GM19025 (cell line): ENCODE measurements at regions not wholly inside any gene's neighbourhood (a gene's known extent, or its start where the extent isn't known, plus 50 kb on each side); places are given as distances from the start of the nearest gene placed in this dataset.

Experiments
- ATAC-seq: cut with Tn5 transposase; IDR thresholded peaks from one replicate; pipeline ENCODE4 v1.9.1; 2021; ENCODE audit warnings: mild to moderate bottlenecking, low read depth, moderate library complexity; ENCODE audit not compliant: unreplicated experiment

DNA sequence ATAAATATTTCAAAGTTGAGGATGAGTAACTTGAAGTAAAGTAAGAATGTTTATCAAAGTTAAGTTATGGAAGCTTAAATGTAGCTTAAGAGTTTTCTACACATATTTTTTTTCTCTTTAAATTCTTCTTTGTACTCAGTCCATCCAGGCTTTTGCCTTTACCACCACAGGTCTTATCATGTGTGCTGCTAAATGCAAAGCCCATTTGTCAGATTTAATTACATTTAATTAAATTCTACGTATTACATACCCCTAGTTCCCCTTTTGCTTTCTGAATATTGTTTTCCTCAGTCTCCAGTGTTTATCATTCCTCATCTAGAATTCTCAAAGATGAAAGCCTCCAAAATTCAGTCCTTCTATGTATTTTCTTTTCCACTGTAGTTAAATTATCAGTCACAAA is 1841.9 kb downstream of the EFNA5 start:
- no peak for ATAC-seq

DNA sequence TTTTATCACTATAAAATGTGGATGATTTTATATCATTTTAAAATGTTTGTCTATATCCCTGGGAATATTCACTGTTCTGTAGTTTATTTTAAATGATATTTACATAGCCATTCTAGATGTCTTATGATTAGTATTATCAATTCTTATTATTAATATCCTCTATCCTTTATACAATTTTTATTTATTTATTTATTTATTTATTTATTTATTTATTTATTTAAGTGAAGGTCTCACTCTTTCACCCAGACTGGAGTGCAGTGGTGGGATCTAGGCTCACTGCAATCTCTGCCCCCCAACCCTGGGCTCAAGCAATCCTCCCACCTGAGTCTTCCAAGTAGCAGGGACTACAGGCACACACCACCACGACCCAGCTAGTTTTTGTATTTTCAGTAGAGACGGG is 1848.9 kb downstream of the EFNA5 start:
- no peak for ATAC-seq

DNA sequence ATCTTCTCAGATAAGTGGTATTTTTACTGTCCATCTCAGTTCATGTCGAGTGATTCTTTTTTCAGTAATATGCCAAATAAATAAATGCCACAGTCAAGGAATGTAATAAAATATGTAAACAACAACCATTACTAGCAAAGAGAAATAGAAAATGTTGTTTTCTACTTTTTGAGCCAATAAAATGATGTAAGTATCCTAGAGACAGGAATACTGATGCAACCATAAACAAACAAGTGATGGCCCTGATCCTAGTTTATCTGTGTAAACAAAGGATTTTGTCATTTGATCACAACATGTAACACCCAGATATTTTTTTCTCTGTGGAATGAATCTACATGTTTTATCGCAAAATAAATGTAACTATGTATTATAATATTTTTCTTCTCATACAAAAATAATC is 1852.8 kb downstream of the EFNA5 start:
- no peak for ATAC-seq

DNA sequence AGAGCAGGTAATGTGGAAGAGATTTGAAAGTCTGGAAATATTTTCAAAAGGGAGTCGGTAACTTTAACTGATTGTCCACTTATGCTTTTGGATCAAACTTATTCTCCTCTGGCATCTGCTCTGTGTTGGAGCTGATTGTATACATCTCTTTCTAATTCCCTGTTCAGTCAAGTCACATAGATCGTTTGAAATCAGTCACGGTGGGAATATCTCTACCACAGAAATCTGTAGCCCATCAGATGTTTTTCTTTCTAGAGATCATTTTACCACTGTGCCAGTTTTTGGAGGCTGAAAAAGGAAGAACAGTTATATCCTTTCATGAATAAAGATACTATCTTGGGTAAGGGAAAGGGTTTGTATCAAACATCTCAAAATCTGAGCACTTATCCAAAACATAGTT is 1853.3 kb downstream of the EFNA5 start:
- no peak for ATAC-seq

DNA sequence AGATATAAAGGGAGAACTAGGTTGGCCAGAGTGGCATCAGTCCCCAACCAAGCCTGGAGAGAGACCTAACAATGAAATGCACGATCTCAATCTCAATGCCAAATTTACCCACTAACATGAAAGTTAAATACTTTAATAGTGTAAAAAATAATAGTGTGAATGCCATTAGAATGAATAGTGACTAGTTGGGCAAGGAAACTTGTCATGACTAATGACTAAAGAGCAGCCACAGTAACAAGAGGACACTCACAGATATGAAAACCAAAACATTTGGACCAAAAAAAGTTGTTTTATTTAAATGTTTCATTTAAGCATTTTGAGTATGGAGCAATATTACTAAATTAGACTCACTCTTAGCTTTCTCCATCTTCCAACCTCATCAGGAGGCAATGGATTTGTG is 1853.8 kb downstream of the EFNA5 start:
- ATAC-seq: no peak

DNA sequence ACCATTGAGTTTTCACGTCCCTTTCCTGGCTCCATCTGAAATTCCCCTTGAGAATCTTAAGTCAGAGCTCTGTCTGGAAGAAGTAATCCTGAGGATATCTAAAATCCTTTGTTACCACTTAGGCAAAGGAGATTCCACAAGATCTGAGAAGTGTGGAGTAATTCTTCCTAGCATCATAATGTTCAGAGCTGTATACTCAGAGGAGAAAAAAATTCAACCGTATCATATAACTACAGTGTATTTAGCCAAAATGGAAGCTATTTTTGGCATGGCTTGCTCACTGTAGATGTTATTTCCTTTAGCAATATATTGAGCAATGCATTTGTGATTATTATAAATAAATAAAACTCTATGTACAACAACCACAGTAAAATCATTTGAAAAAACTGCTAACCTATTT is 1858.4 kb downstream of the EFNA5 start:
- ATAC-seq: no peak

DNA sequence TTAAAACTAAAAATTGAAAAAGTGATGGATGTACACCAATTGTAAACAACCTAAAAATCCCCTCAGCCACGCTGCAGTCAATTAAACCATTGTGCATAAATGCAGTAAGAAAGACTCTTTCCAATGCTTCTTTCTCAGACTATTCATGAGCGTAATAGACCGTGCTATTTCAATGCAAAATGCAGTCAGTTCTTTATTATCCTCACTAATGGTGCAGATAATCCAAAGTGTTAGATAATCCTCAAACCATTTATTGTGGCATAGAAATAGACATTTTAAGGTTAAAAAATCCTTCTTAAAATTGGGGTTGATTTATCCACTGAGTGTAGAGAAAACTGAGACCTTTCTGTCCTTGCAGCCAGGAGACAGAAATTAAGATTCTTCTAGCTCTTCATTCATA is 1862.8 kb downstream of the EFNA5 start:
- no peak for ATAC-seq

DNA sequence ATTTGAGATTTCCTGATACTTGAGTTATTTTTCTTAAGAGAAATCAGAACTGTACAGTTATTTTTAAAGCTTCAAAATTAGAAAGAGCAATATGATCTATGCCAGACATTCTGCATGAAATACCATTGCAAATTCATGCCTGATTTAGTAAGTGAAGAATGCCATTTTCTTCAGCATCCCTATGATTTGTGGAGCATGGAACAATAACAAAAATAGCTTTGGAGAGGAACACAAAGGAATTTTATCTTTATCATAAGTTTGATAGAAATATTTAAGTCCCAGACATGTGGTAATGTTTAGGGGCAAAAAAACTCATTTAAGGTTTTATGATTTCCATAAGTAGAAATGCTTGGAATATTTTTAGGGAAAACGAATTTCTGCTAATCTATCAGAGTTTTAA is 1863.4 kb downstream of the EFNA5 start:
- no peak for ATAC-seq

DNA sequence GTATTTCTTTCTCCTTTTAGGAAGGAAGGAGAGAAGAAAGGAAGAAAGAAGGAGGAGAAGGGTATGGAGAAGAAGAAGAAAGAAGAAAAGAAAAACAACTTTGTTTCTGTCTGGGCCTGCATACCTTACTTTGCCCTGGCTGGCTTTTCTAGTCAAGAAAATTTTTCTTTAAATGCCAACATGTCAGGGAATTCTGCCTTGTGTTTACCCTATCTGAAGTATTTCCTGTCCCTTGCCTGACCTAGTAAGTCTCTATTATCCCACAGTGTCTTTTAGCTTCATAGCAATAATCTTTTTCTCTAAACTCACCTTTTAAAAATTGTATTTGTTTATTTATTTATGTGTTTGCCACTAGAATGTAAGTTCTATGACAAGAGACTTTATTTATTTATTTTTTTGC is 1864.1 kb downstream of the EFNA5 start:
- no peak for ATAC-seq

DNA sequence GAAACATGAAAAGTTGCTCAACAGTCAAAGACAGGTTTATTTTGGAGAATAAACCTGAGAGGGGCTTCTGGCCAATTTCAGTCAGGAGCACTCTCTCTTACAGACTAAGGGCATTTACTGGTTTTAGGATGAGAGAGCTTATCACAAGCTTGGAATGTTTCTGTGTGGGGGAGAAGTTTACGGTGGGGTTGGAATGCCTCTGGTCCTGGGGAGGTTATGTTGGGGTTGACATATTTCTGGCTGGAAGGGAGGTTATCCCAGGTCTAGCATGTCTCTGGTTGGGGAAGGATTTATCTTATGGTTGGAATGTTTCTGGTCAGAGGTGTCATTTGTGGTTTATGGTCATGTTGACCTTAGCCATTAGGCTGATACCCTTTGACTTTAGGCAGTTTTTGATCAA is 1867.3 kb downstream of the EFNA5 start:
- ATAC-seq: no peak

DNA sequence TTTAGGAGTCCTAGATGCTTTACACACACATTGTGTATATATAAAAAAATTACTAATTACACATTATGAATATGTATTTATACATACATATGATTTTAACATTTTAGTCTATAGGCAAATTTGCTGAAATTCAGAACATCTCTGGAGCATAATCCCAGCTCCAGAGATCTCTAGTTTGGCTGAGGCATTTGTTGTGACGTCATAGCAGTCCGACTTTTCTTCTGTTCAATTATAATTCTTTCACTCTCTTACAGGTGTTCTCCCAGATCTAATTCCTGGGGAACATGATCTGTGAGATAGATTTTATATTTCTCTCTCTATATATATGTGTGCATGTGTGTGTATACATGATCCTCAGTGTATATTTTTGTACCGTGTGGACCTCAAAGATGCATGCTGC is 1876.2 kb downstream of the EFNA5 start:
- ATAC-seq: no peak

DNA sequence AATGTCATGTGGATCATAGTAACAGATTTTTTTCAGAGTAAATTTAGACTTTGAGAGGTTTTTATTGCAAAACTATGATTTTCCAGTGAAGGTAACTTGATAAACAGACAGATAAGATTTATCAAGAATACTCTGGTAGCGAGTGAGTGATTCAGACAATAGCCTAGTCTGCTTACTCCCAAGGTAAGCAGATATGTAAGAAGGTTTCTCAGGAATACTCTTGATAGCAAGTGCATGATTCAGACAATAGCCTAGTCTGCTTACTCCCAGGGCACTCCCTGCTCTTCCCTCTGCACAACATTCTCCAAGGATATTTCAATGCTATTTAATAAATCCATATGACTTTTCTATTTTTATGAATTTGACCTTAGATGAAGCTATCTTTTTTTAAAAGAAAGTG is 1881.5 kb downstream of the EFNA5 start:
- no peak for ATAC-seq

DNA sequence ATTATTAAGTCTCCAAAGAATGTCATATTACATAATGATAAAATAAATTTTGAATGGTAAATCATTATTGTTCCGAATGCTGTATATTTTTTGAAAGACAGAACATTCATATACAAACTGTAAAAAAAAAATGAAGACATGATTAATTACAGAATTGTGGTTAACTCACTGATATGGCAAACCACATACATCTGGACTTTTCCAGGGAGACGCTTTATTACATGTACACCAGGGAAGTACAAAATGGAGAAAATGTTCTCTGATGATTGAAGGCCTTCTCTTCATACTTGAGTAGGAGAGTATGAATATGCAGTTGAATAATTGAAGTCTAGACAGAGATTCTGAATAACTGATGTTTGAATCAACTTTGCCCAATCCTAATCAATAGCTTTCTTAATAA is 1886.9 kb downstream of the EFNA5 start:
- no peak for ATAC-seq

DNA sequence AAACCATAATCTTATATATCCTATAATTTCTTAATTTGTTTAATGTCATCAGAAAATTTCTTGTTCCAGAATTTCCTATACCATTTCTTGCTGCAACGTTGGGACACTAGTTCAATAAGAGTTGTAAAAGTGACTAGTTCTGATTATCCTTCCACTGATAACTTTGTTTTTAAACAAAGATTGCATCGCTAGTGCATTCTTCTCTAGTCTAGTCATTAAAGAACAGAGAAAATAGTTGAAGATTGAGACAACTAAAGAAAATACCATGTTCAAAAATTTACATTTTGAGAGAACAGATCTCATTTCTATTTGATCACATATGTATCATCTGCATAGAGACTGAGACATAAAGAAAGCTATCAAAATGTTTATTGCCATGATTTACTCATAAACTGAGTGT is 1888.2 kb downstream of the EFNA5 start:
- ATAC-seq: no peak

DNA sequence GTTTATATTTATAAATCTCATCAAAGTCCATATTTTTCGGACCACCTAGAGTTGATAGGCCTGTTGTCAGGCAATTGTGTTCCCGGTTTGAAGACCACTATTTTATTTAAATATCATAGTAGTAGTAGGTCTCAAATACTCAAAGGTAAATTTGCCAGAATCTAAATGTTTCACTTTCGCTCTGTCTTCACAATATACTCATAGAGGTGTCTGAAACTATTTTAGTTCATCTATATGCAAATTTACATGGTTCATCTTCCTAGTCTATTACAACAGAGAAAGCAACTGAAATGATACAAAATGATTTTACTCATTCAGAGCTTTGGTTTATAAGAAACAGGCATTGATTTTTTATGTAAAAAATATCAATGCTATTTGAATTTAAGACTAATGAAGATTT is 1897.5 kb downstream of the EFNA5 start:
- no peak for ATAC-seq

DNA sequence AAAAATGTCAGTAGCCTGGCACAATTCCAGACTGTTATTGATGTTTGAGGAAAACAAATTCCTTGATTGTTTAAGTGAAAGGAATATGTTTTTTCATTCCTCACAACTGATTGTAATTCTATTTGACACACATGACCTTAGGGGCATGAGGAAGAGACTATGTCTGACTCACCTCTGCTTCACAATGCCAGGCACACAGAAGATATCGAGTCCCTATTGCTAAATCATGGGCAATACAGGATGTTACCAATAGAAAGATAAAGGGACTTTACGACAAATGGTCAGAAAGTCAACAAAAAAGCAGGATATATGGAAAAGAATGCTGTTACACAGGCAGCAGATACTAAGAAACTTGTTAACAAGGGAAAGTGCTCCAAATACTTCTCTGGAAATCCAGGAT is 1903.5 kb downstream of the EFNA5 start:
- ATAC-seq: no peak

DNA sequence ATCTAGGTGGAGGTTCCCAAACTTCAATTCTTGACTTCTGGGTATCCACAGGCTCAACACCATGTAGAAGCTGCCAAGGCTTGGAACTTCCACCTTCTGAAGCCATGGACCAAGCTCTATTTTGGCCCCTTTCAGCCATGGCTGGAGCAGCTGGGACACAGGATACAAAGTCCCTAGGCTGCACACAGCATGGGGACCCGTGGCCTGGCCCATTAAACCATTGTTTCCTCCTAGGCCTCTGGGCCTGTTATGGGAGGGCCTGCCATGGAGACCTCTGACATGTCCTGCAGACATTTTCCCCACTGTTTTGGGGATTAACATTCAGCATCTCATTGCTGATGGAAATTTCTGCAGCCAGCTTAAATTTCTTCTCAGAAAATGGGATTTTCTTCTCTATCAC is 1908.0 kb downstream of the EFNA5 start:
- ATAC-seq: no peak

DNA sequence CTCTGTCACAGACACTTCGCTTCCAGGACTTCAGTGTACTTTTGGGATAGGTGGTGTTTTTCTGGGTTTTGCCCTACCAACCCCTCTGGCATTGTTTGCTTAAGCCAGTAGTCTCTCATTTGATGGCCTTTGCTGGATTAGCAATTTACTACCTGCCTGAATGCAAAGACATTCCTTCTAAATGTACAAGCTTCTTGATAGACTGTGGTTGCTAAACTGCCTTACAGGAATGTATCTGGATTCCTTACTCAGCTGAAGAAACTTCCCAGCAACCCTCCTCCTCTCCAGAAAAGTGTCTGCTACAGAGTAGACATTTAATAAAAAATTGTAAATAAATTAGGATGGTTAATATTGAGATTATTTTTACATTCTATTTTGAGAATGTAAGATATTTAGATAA is 1916.7 kb downstream of the EFNA5 start:
- no peak for ATAC-seq

DNA sequence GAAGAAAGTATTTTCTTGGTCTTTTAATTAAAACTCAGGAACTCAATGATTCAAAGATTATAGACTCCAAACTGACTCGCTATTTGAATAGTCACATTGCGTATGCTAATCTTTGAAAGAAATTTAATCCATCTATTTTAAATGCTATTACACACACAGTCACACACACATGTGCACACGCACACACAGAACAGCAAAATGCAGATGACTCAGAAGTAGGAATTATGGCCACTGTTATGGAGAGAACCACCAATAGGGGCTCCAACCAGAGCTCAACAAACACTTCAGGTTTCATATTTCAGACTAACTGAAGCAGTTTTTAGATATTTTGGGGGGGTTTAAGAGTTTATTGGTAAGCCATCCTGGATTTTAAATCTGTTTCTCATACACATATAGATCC is 1917.9 kb downstream of the EFNA5 start:
- no peak for ATAC-seq

DNA sequence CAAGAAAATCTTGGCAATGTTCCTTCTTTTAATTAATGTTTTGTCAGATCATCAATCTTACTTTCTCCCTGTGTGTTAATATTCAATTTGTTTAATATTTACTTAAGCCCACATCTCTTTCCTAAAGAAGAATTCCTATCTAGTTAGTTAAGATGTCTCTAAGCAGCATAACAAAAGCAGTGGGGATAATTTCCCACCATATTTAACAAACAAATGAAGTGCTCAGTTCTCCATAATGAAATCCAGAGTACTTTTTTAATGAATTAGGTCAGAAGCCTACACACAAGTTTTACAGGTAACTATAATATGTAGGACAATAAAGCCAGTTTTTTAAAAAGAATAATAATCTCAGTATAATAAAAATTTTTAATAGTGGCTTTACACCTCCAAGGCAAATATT is 1918.8 kb downstream of the EFNA5 start:
- no peak for ATAC-seq

DNA sequence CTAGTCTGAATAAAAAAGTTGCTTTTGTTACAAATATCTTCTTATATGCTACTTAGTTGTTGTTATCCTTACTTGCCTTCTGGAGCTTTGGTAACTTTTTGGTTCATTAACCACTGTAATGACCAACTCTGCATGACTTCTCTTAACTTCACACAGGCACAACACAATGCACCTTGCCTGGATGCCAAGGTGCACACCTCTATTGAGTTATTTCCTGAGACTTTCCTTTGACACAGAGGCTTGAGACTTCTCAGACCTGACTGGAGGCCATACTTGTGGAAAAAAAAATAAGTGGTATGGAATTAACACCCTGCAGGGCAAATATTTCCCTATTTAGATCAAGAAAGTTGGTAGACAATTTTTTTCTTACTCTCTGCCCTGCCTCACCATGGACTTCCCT is 1925.6 kb downstream of the EFNA5 start:
- no peak for ATAC-seq

DNA sequence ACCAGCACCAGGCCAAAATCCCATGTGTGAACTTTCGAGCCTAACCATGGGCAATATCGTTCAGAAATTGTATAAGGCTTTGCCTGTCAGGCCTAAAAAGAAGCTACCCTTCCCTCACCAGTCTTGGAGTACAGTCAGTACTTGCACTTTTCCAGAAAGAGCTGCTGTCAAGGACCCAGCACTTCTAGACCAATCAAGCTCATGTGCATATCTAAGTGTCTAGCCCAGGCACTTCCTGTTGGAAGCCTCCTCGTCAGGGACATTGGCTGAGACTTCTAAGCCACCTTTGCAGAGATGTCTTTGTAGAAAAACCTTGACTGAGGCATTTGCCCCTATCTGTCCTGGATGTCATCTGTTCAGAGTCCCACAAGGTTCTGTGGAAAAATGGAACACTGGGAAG is 1930.5 kb downstream of the EFNA5 start:
- no peak for ATAC-seq

DNA sequence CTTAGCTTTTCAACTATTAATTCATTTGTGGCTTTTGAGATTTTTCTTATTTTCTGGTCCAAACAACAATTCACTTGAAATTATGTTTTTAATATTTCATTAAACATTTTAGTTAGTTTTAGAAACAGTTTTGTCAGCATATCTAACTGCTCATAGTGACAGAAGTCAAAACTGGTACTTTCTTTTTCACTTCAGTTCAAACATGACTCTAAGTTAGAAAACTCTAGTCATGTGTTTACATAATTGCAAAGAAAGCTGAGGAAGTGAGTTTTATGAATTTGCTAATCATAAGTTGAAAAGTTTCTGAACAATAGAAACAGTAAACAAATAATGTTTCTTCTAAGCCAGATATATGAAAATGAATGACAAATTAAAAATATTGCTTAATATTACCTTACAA is 1931.0 kb downstream of the EFNA5 start:
- no peak for ATAC-seq

DNA sequence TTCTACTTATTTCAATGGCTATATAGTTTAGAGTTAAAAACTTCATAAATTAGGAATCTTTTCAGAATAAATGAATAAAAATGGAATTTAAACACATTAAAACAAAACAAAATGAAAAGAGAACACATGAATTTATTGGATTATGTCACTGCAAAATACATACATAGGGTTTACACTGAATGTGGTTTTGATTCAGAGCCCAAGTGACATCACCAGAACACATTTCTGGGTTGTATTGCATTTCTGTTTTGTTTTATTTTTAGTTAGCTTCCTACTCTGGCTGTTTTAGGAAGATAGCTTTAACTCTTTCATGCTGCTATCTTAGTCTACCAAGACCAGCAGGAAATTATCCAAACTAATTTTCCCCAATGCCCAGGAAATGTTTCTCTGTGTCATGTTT is 1935.0 kb downstream of the EFNA5 start:
- no peak for ATAC-seq
